NCI-H2107 (cell line): ENCODE measurements at regions not wholly inside any gene's neighbourhood (a gene's known extent, or its start where the extent isn't known, plus 50 kb on each side); places are given as distances from the start of the nearest gene placed in this dataset.

Source experiments
- DNase-seq: peaks from one replicate; lab custom pipeline; 2025; lab: John Stamatoyannopoulos, UW

GRCh38 chr9:89912605-89912953 is 307.8 kb downstream of the GADD45G start:
- DNase-seq: no peak

GRCh38 chr9:89915187-89915586 is 310.4 kb downstream of the GADD45G start:
- DNase-seq: no peak

- no peak for DNase-seq
These were observed 311.3 kb downstream of the GADD45G start for GRCh38 chr9:89916001-89916597.

- DNase-seq: no peak
These were observed 313.0 kb downstream of the GADD45G start for GRCh38 chr9:89917861-89918260.

GRCh38 chr9:89919171-89919681 is 314.4 kb downstream of the GADD45G start:
- DNase-seq: no peak

GRCh38 chr9:89920131-89920530 is 315.3 kb downstream of the GADD45G start:
- DNase-seq: no peak

- DNase-seq: no peak
These were observed 316.1 kb downstream of the GADD45G start for GRCh38 chr9:89920951-89921350.

GRCh38 chr9:89922099-89922498 is 317.3 kb downstream of the GADD45G start:
- DNase-seq: no peak

GRCh38 chr9:89923174-89923573 is 318.4 kb downstream of the GADD45G start:
- no peak for DNase-seq

GRCh38 chr9:89923961-89924504 is 319.2 kb downstream of the GADD45G start:
- DNase-seq: no peak

- DNase-seq: no peak
These were observed 319.8 kb downstream of the GADD45G start for GRCh38 chr9:89924611-89925010.

- no peak for DNase-seq
These were observed 321.4 kb downstream of the GADD45G start for GRCh38 chr9:89926167-89926566.

GRCh38 chr9:89926691-89927220 is 321.9 kb downstream of the GADD45G start:
- no peak for DNase-seq

GRCh38 chr9:89928106-89928505 is 323.3 kb downstream of the GADD45G start:
- DNase-seq: no peak

GRCh38 chr9:89928521-89929275 is 323.9 kb downstream of the GADD45G start:
- no peak for DNase-seq

GRCh38 chr9:89929315-89929672 is 324.5 kb downstream of the GADD45G start:
- DNase-seq: no peak

GRCh38 chr9:89929673-89930480 is 325.1 kb downstream of the GADD45G start:
- no peak for DNase-seq

GRCh38 chr9:89933578-89933977 is 328.8 kb downstream of the GADD45G start:
- DNase-seq: no peak

GRCh38 chr9:89935115-89935514 is 330.3 kb downstream of the GADD45G start:
- no peak for DNase-seq

GRCh38 chr9:89935801-89936200 is 331.0 kb downstream of the GADD45G start:
- no peak for DNase-seq

GRCh38 chr9:89937051-89937450 is 332.2 kb downstream of the GADD45G start:
- DNase-seq: no peak

- DNase-seq: no peak
These were observed 334.4 kb downstream of the GADD45G start for GRCh38 chr9:89939181-89939580.
